LNCAP (cell line): ENCODE measurements at regions not wholly inside any gene's neighbourhood (a gene's known extent, or its start where the extent isn't known, plus 50 kb on each side); places are given as distances from the start of the nearest gene placed in this dataset.

Experiments
- CTCF ChIP-seq: fragments of 450-650 bp; IDR thresholded peaks from 2 replicates; pipeline ENCODE4 v1.5.1; 2017; ENCODE audit warnings: mild to moderate bottlenecking

DNA sequence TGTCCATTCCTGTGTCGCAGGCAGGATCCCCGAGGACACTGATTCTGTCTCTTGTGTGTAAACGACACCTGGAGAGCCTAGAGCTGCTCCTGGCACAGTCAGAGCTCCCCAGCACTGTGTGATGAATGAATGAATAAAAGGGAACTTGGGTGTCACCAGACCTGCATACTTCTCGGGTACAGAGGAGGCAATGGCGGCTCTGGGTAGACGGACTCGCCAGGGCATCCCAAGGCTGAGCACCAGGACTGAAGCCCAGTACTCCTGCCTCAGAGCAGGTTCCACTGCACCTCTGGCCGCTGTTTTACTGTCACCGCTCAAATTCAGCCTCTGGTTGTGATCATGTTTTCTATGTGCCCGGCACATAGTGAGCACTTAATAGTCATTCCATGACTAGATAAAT lies 255.8 kb downstream of the GLRX3 start:
- no peak for TF ChIP-seq CTCF

GRCh38 chr10:130393342-130393741 lies 257.2 kb downstream of the GLRX3 start:
- TF ChIP-seq CTCF: no peak

DNA sequence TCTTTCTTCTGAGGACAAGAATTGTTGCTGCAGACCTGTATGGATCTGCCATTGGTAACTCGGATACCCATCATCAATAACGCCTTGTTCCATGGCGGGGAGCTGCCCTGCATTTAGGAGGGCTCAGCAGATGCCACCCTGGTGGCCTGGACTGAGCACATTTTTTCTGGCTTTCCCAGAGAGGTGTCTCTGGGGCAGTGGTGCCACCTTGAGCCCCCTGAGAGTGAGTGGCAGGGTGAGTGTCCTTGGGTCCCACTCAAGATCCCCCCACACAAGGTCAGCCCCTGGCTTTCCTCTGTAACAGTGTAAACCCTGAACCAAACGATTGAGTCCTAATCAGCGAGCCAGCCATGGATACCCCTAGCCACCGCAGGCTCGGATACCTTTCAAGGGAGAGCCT lies 258.6 kb downstream of the GLRX3 start:
- no peak for TF ChIP-seq CTCF

- TF ChIP-seq CTCF: no peak
These were observed 259.2 kb downstream of the GLRX3 start for GRCh38 chr10:130395248-130395936.

DNA sequence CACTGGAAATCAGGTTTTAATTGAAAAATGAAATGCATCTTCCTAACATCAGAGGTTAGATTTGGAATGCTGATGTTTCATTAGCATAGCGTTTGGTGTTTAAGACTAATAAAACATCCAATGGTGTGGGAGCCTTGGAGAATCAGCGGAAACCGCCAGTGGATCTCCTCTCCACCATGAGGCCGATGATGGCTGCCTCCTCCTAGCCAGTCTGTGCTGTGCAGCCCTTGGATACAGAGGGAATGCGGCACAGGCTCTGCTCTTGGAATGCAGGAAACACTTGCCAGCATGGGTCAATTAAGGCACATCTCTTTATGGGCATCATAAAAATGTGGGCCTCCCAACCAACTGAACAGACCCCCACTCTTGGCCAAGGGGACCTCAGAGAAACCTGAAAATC lies 259.9 kb downstream of the GLRX3 start:
- TF ChIP-seq CTCF: no peak

GRCh38 chr10:130398090-130398994 lies 262.2 kb downstream of the GLRX3 start:
- no peak for TF ChIP-seq CTCF

GRCh38 chr10:130399425-130399950 lies 263.3 kb downstream of the GLRX3 start:
- no peak for TF ChIP-seq CTCF
